ENCODE measurements at regions not wholly inside any gene's neighbourhood (a gene's known extent, or its start where the extent isn't known, plus 50 kb on each side); places are given as distances from the start of the nearest gene placed in this dataset.

DNA sequence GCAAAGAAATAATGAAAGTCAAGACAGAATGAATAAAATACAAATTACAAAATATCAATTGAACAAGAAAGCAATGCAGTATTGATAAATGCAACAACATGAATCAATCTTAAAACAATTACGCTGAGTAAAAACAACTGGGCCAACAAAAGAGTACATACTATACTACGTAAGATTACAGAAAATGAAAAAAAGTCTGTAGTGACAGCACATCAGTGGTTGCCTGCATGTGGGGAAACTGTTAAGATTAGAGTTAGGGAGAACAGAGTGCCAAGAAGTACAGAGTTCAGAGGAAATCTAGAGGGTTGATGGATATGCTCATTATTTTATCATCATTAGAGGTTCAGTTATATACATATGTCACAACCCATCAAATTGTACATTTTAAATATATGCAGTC lies 706.6 kb upstream of the ACO1 start (continued):
- TF ChIP-seq, protein P1, sequence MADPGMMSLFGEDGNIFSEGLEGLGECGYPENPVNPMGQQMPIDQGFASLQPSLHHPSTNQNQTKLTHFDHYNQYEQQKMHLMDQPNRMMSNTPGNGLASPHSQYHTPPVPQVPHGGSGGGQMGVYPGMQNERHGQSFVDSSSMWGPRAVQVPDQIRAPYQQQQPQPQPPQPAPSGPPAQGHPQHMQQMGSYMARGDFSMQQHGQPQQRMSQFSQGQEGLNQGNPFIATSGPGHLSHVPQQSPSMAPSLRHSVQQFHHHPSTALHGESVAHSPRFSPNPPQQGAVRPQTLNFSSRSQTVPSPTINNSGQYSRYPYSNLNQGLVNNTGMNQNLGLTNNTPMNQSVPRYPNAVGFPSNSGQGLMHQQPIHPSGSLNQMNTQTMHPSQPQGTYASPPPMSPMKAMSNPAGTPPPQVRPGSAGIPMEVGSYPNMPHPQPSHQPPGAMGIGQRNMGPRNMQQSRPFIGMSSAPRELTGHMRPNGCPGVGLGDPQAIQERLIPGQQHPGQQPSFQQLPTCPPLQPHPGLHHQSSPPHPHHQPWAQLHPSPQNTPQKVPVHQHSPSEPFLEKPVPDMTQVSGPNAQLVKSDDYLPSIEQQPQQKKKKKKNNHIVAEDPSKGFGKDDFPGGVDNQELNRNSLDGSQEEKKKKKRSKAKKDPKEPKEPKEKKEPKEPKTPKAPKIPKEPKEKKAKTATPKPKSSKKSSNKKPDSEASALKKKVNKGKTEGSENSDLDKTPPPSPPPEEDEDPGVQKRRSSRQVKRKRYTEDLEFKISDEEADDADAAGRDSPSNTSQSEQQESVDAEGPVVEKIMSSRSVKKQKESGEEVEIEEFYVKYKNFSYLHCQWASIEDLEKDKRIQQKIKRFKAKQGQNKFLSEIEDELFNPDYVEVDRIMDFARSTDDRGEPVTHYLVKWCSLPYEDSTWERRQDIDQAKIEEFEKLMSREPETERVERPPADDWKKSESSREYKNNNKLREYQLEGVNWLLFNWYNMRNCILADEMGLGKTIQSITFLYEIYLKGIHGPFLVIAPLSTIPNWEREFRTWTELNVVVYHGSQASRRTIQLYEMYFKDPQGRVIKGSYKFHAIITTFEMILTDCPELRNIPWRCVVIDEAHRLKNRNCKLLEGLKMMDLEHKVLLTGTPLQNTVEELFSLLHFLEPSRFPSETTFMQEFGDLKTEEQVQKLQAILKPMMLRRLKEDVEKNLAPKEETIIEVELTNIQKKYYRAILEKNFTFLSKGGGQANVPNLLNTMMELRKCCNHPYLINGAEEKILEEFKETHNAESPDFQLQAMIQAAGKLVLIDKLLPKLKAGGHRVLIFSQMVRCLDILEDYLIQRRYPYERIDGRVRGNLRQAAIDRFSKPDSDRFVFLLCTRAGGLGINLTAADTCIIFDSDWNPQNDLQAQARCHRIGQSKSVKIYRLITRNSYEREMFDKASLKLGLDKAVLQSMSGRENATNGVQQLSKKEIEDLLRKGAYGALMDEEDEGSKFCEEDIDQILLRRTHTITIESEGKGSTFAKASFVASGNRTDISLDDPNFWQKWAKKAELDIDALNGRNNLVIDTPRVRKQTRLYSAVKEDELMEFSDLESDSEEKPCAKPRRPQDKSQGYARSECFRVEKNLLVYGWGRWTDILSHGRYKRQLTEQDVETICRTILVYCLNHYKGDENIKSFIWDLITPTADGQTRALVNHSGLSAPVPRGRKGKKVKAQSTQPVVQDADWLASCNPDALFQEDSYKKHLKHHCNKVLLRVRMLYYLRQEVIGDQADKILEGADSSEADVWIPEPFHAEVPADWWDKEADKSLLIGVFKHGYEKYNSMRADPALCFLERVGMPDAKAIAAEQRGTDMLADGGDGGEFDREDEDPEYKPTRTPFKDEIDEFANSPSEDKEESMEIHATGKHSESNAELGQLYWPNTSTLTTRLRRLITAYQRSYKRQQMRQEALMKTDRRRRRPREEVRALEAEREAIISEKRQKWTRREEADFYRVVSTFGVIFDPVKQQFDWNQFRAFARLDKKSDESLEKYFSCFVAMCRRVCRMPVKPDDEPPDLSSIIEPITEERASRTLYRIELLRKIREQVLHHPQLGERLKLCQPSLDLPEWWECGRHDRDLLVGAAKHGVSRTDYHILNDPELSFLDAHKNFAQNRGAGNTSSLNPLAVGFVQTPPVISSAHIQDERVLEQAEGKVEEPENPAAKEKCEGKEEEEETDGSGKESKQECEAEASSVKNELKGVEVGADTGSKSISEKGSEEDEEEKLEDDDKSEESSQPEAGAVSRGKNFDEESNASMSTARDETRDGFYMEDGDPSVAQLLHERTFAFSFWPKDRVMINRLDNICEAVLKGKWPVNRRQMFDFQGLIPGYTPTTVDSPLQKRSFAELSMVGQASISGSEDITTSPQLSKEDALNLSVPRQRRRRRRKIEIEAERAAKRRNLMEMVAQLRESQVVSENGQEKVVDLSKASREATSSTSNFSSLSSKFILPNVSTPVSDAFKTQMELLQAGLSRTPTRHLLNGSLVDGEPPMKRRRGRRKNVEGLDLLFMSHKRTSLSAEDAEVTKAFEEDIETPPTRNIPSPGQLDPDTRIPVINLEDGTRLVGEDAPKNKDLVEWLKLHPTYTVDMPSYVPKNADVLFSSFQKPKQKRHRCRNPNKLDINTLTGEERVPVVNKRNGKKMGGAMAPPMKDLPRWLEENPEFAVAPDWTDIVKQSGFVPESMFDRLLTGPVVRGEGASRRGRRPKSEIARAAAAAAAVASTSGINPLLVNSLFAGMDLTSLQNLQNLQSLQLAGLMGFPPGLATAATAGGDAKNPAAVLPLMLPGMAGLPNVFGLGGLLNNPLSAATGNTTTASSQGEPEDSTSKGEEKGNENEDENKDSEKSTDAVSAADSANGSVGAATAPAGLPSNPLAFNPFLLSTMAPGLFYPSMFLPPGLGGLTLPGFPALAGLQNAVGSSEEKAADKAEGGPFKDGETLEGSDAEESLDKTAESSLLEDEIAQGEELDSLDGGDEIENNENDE (IDR thresholded peaks at IDR 0.05; ENCODE audit: insufficient replicate concordance, low read length): no peak
- TF ChIP-seq, protein P2, sequence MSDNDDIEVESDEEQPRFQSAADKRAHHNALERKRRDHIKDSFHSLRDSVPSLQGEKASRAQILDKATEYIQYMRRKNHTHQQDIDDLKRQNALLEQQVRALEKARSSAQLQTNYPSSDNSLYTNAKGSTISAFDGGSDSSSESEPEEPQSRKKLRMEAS (IDR thresholded peaks at IDR 0.05): no peak
- TF ChIP-seq, protein P3, sequence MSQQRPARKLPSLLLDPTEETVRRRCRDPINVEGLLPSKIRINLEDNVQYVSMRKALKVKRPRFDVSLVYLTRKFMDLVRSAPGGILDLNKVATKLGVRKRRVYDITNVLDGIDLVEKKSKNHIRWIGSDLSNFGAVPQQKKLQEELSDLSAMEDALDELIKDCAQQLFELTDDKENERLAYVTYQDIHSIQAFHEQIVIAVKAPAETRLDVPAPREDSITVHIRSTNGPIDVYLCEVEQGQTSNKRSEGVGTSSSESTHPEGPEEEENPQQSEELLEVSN (IDR thresholded peaks at IDR 0.05): no peak
- TF ChIP-seq EP300 (IDR thresholded peaks at IDR 0.05; ENCODE audit: borderline replicate concordance in 1 of 2, low read depth in 2 of 2, low read length in 2 of 2): no peak
- no peak for TF ChIP-seq TCF12 (IDR thresholded peaks at IDR 0.05; ENCODE audit: low read depth, low read length)
- TF ChIP-seq HDAC2 (IDR thresholded peaks at IDR 0.05; ENCODE audit: borderline replicate concordance in 1 of 2, low read depth in 2 of 2, low read length in 2 of 2): no peak
- no peak for TF ChIP-seq SUZ12 (IDR thresholded peaks at IDR 0.05; ENCODE audit: low read length)
- TF ChIP-seq POLR2A (IDR thresholded peaks at IDR 0.05; ENCODE audit: control extremely low read depth in 1 of 2, low read depth in 2 of 2, low read length in 2 of 2): no peak
- TF ChIP-seq POU5F1 (IDR thresholded peaks at IDR 0.05; ENCODE audit: low read depth, low read length): no peak
- TF ChIP-seq EGR1 (IDR thresholded peaks at IDR 0.05; ENCODE audit: borderline replicate concordance, low read depth, low read length): no peak
- no peak for TF ChIP-seq SIX5 (IDR thresholded peaks at IDR 0.05; ENCODE audit: low read depth, low read length)
